Upper lobe of left lung (tissue), 4 donors: ENCODE measurements at regions not wholly inside any gene's neighbourhood (a gene's known extent, or its start where the extent isn't known, plus 50 kb on each side); places are given as distances from the start of the nearest gene placed in this dataset.

ENCODE experiments used
- EP300 ChIP-seq, 4 donors: sonication (generic); formaldehyde crosslinking; IDR thresholded peaks; one replicate each; pipeline ENCODE4 v1.5.1; 2017; ENCODE audit warnings: antibody characterized with exemption in 4 of 4, control low read depth in 2 of 4
- POLR2AphosphoS5 ChIP-seq, 2 donors: sonication (generic); formaldehyde crosslinking; IDR thresholded peaks; one replicate each; pipeline ENCODE4 v1.5.1; 2017; ENCODE audit warnings: antibody characterized with exemption in 2 of 2
- TF ChIP-seq, protein P1 (sequence below), 6 experiments: fragments of 450-650 bp in 4 of 6; fragments of 200-600 bp in 2 of 6; sonication (generic) in 2 of 6; IDR thresholded peaks; one replicate each; pipeline ENCODE4 v1.5.1; 2016 to 2019; ENCODE audit warnings: antibody characterized with exemption in 6 of 6

DNA sequence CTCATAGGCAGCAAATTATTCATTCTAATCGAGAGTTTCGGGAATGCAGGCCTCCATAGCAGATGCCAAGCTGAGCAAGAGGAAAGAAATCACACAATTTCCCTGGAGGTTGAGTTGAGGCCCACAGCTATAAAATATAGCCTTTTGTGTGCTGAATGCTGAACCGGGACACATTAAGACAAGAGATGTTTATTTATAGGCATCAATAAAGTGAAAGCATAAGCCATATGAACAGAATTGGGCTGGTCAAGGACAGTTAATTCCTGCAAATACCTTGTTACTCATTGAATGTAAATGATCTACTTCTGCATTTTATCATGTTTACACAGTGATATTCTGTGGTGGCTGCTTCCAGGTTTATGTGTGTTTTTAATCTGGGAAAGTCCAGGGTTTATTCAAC, 461.7 kb downstream of the KLF12 start:
- TF ChIP-seq, protein P1, sequence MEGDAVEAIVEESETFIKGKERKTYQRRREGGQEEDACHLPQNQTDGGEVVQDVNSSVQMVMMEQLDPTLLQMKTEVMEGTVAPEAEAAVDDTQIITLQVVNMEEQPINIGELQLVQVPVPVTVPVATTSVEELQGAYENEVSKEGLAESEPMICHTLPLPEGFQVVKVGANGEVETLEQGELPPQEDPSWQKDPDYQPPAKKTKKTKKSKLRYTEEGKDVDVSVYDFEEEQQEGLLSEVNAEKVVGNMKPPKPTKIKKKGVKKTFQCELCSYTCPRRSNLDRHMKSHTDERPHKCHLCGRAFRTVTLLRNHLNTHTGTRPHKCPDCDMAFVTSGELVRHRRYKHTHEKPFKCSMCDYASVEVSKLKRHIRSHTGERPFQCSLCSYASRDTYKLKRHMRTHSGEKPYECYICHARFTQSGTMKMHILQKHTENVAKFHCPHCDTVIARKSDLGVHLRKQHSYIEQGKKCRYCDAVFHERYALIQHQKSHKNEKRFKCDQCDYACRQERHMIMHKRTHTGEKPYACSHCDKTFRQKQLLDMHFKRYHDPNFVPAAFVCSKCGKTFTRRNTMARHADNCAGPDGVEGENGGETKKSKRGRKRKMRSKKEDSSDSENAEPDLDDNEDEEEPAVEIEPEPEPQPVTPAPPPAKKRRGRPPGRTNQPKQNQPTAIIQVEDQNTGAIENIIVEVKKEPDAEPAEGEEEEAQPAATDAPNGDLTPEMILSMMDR (IDR thresholded peaks at IDR 0.05), result no peak
- TF ChIP-seq EP300 (IDR thresholded peaks at IDR 0.05) (no peak), POLR2AphosphoS5 (IDR thresholded peaks at IDR 0.05) (no peak)
